Calu3 (cell line): ENCODE measurements at regions not wholly inside any gene's neighbourhood (a gene's known extent, or its start where the extent isn't known, plus 50 kb on each side); places are given as distances from the start of the nearest gene placed in this dataset.

Experiments used
- BruUV-seq: library from RNA; stranded (reverse); fragments of 400-500 nt; replicated peaks from 2 replicates; lab custom pipeline; 2021; lab: Mats Ljungman, UMichigan
- CTCF ChIA-PET: fragments of 300-600 bp; sonication (Branson Sonifier 250); formaldehyde crosslinking; loops from one replicate; lab custom pipeline; 2022; ENCODE audit warnings: antibody characterized with exemption; lab: Charles Lee
- DNase-seq: peaks from one replicate; pipeline ENCODE4 v3.0.0; 2022
- H3K27ac Mint-ChIP-seq: one replicate; pipeline ENCODE4 v1.8.0; 2022; ENCODE audit warnings: mixed read lengths; ENCODE audit not compliant: unreplicated experiment
- H3K27me3 Mint-ChIP-seq: one replicate; pipeline ENCODE4 v1.8.0; 2022; ENCODE audit warnings: mixed read lengths; ENCODE audit not compliant: unreplicated experiment
- H3K36me3 Mint-ChIP-seq: one replicate; pipeline ENCODE4 v1.8.0; 2022; ENCODE audit warnings: mild to moderate bottlenecking, moderate library complexity, mixed read lengths; ENCODE audit not compliant: insufficient read depth, unreplicated experiment
- H3K4me1 Mint-ChIP-seq: one replicate; pipeline ENCODE4 v1.8.0; 2022; ENCODE audit warnings: mild to moderate bottlenecking, low read depth, mixed read lengths; ENCODE audit not compliant: unreplicated experiment
- H3K4me3 Mint-ChIP-seq: one replicate; pipeline ENCODE4 v1.8.0; 2022; ENCODE audit warnings: mild to moderate bottlenecking, low read depth, moderate library complexity, mixed read lengths; ENCODE audit not compliant: unreplicated experiment
- H3K9me3 Mint-ChIP-seq: one replicate; pipeline ENCODE4 v1.8.0; 2022; ENCODE audit warnings: low read depth, mixed read lengths; ENCODE audit not compliant: unreplicated experiment
- intact Hi-C: fragments of 100-400 bp; cut with micrococcal nuclease; formaldehyde crosslinking; loops from one replicate; pipeline ENCODE4 v1.10.0; 2022; ENCODE audit not compliant: unreplicated experiment
- TF ChIP-seq, protein P1 (sequence below): fragments of 200-600 bp; IDR thresholded peaks from one replicate; pipeline ENCODE4 v1.8.0; 2022; ENCODE audit warnings: antibody characterized with exemption; ENCODE audit not compliant: unreplicated experiment

DNA sequence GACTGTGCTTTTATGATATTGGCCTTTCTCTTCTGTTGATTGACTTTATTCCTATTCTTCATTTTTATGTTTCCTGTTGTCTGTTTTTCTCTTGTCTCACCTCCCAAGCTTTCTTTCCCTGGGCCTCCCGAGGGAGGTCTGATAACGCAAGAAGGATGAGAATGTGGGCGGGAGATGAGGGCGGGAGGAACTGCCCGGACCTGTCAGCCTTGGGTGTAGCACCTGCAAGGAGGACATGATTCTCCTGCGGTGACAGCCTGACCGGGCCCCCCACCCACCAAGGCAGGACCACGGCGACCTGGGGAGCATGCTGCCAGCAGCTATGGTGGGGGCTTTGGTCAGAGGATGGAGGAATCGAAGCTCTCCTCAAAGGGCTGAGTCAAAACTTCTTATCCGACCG is 86.9 kb downstream of the PLEKHG1 start:
- TF ChIP-seq, protein P1, sequence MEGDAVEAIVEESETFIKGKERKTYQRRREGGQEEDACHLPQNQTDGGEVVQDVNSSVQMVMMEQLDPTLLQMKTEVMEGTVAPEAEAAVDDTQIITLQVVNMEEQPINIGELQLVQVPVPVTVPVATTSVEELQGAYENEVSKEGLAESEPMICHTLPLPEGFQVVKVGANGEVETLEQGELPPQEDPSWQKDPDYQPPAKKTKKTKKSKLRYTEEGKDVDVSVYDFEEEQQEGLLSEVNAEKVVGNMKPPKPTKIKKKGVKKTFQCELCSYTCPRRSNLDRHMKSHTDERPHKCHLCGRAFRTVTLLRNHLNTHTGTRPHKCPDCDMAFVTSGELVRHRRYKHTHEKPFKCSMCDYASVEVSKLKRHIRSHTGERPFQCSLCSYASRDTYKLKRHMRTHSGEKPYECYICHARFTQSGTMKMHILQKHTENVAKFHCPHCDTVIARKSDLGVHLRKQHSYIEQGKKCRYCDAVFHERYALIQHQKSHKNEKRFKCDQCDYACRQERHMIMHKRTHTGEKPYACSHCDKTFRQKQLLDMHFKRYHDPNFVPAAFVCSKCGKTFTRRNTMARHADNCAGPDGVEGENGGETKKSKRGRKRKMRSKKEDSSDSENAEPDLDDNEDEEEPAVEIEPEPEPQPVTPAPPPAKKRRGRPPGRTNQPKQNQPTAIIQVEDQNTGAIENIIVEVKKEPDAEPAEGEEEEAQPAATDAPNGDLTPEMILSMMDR = no peak
- H3K4me3 Mint-ChIP-seq = no peak overlapping the region
- CTCF ChIA-PET = interaction anchor here (1.1 to 1.6 kb wide), 4 partner anchors 18 to 269 kb away, joined by 3 to 6 read pairs (median 4); no protein-coding TSS in a partner anchor
- no peak for DNase-seq
- no TSS peak for BruUV-seq
- H3K27me3 Mint-ChIP-seq = no peaks in the 10 kb centered on the region
- H3K36me3 Mint-ChIP-seq = no peaks in the 10 kb centered on the region
- no peaks in the 10 kb centered on the region for H3K9me3 Mint-ChIP-seq
- intact Hi-C loops = no loop called here
- no peak overlapping the region for H3K27ac Mint-ChIP-seq
- no peaks in the 10 kb centered on the region for H3K4me1 Mint-ChIP-seq

DNA sequence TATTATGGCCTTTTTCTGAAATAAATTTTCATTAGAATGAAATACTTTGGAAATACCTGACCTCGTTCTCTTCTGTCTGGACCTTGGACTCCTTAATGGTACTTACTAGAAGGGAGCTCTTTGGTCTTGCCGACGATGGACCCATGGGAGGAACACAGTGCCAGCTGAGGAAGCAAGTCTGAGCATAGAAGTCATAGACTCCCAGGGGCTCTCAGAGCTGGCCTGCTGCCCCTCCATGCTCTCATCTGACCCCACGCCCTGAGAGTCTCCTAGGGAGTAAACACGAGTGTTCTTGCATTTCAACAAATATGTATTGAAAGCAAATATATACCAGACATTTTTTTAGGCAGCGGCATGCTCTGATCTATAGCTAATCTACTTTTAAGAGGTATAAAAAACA is 87.8 kb downstream of the PLEKHG1 start:
- Mint-ChIP-seq H3K27ac (no peak overlapping the region), H3K27me3 (no peaks in the 10 kb centered on the region), H3K36me3 (no peaks in the 10 kb centered on the region), H3K9me3 (no peaks in the 10 kb centered on the region), H3K4me1 (no peaks in the 10 kb centered on the region), H3K4me3 (no peak overlapping the region)
- DNase-seq = no peak
- CTCF ChIA-PET = interaction anchor here (0.6 to 1.6 kb wide), 3 partner anchors 10 to 1414 kb away, joined by 3 to 6 read pairs (median 3); no protein-coding TSS in a partner anchor
- BruUV-seq = no TSS peak
- intact Hi-C loops = no loop called here
- TF ChIP-seq, protein P1 = no peak

DNA sequence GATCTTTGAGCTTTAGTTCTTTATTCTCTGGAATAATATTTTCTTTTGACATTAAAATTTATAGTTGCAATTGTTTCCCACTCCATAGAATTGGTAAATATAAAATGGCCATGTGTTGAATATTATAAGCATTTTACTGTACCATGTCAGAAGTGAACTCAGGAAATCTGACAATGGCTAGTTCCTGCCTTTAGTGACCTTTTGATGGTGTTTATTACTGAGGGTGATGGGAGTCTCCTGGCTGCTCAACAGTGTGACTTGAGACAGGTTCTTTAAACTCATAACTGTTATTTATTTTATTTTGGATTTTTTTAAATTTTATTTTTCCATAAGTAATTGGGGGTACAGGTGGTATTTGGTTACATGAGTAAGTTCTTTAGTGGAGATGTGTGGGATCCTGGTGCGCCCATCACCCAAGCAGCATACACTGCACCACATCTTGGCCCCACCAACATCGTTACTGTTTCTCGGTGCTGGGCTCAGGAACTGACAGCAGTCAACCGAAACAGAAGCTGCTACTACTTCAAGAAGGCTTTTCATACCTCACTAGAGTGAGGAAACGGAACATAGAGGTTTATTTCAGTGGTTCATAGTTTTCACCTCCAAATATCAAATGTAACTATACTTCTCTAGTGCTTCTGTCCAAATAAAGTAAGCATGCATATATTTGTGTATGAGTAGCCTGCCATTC is 90.4 kb downstream of the PLEKHG1 start:
- H3K4me3 Mint-ChIP-seq = no peak overlapping the region
- no TSS peak for BruUV-seq
- intact Hi-C loops = no loop called here
- no peaks in the 10 kb centered on the region for H3K36me3 Mint-ChIP-seq
- no peaks in the 10 kb centered on the region for H3K27me3 Mint-ChIP-seq
- CTCF ChIA-PET = no interaction called here
- H3K27ac Mint-ChIP-seq = no peak overlapping the region
- H3K9me3 Mint-ChIP-seq = no peaks in the 10 kb centered on the region
- TF ChIP-seq, protein P1 = no peak
- H3K4me1 Mint-ChIP-seq = no peaks in the 10 kb centered on the region
- no peak for DNase-seq

DNA sequence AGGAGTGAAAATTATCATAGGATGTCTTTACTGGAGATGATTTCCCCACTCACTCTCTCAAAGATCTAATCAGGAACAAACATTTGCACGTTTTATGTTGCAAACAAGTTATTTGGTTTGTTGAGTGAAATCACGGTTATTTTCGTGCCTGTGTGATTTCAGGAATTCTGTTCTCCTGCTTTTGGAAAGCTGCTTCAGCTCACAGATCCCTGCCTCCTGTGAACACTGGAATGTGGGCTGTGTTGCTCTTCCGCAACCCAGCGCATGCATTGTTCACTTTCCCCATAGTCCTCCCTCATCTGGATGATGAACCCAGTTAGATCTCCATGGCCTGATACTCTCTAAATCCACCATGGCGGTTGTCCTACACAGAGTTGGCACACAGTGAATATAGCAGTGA is 91.0 kb downstream of the PLEKHG1 start:
- CTCF ChIA-PET = no interaction called here
- no TSS peak for BruUV-seq
- Mint-ChIP-seq H3K36me3 (no peaks in the 10 kb centered on the region), H3K4me1 (no peaks in the 10 kb centered on the region), H3K4me3 (no peak overlapping the region), H3K27me3 (no peaks in the 10 kb centered on the region), H3K27ac (no peak overlapping the region), H3K9me3 (no peaks in the 10 kb centered on the region)
- intact Hi-C loops = no loop called here
- TF ChIP-seq, protein P1 = no peak
- DNase-seq = no peak
